Spleen (tissue), 7 donors: ENCODE measurements at regions not wholly inside any gene's neighbourhood (a gene's known extent, or its start where the extent isn't known, plus 50 kb on each side); places are given as distances from the start of the nearest gene placed in this dataset.

Experiments
- CTCF ChIP-seq, 11 experiments: fragments of 200-600 bp in 7 of 11; fragments of 450-650 bp in 4 of 11; sonication (generic) in 4 of 11; IDR thresholded peaks in 8 of 11; conservative IDR thresholded peaks in 3 of 11; 1 replicate in 7 of 11; 2 replicates in 4 of 11; pipeline versions ENCODE4 v1.4.0 to v1.8.0; 2016 to 2021; ENCODE audit warnings: antibody characterized with exemption in 11 of 11, inconsistent platforms in 4 of 11, mild to moderate bottlenecking in 1 of 11
- POLR2A ChIP-seq, 3 donors: fragments of 450-650 bp; IDR thresholded peaks; one replicate each; pipeline ENCODE4 v1.5.1; 2017; ENCODE audit warnings: antibody characterized with exemption in 3 of 3, mild to moderate bottlenecking in 1 of 3
- donor health status: DM: no; HTN: no; CAD: no; lungs with moderate emphysema.
- donor health status: DM: no; HTN: no; CAD: no.
- donor health status: DM: no; HTN: no; CAD: no.

- no peak for TF ChIP-seq CTCF (IDR thresholded peaks at IDR 0.05 in 8 of 11, conservative IDR thresholded peaks at IDR 0.05 in 3 of 11)
- no peak for TF ChIP-seq POLR2A (IDR thresholded peaks at IDR 0.05)
Measured at GRCh38 chr3:182240474-182240873, 528.7 kb downstream of the SOX2 start.
